GM23338 (cell line): ENCODE measurements at regions not wholly inside any gene's neighbourhood (a gene's known extent, or its start where the extent isn't known, plus 50 kb on each side); places are given as distances from the start of the nearest gene placed in this dataset.

Source experiments
- ATAC-seq: fragments of 200-7000 bp; cut with Tn5 transposase; 3 replicates; pipeline ENCODE4 v1.9.1; 2020
- DNase-seq: peaks from one replicate; pipeline ENCODE4 v3.0.0-alpha.2; 2015; ENCODE audit warnings: low spot score
- H2AFZ ChIP-seq: fragments of 200-600 bp; sonication (generic); 2 replicates; pipeline ENCODE4 v1.8.0; 2016; ENCODE audit warnings: antibody characterized with exemption, mild to moderate bottlenecking, moderate library complexity
- H3F3A ChIP-seq: fragments of 200-600 bp; sonication (generic); replicated peaks from 2 replicates; pipeline ENCODE4 v1.8.0; 2017; ENCODE audit warnings: antibody characterized with exemption, mixed run types, low read depth
- H3K27ac ChIP-seq: fragments of 200-600 bp; sonication (generic); 2 replicates; pipeline ENCODE4 v1.6.1; 2016; ENCODE audit warnings: low read depth
- H3K27me3 ChIP-seq: fragments of 200-600 bp; sonication (generic); 2 replicates; pipeline ENCODE4 v1.8.0; 2016; ENCODE audit warnings: mild to moderate bottlenecking, mixed run types, moderate library complexity; ENCODE audit not compliant: insufficient read depth
- H3K36me3 ChIP-seq: fragments of 200-600 bp; sonication (generic); 2 replicates; pipeline ENCODE4 v1.8.0; 2016; ENCODE audit warnings: mild to moderate bottlenecking; ENCODE audit not compliant: insufficient read depth
- H3K4me1 ChIP-seq: fragments of 200-600 bp; sonication (generic); 2 replicates; pipeline ENCODE4 v1.8.0; 2016; ENCODE audit warnings: mild to moderate bottlenecking, moderate library complexity; ENCODE audit not compliant: insufficient read depth
- H3K4me2 ChIP-seq: fragments of 200-600 bp; sonication (generic); 2 replicates; pipeline ENCODE4 v1.7.1; 2017; ENCODE audit warnings: mixed run types
- H3K4me3 ChIP-seq: fragments of 200-600 bp; sonication (generic); 2 replicates; pipeline ENCODE4 v1.6.1; 2016; ENCODE audit warnings: mixed run types
- H3K79me2 ChIP-seq: fragments of 200-600 bp; sonication (generic); replicated peaks from 2 replicates; pipeline ENCODE4 v1.8.0; 2017; ENCODE audit warnings: mild to moderate bottlenecking; ENCODE audit not compliant: insufficient read depth
- H3K9me2 ChIP-seq: fragments of 200-600 bp; sonication (generic); 2 replicates; pipeline ENCODE4 v1.8.0; 2017; ENCODE audit not compliant: insufficient read depth
- H4K20me1 ChIP-seq: fragments of 200-600 bp; sonication (generic); replicated peaks from 2 replicates; pipeline ENCODE4 v1.8.0; 2017; ENCODE audit warnings: mild to moderate bottlenecking; ENCODE audit not compliant: insufficient read depth
- H3K27ac Mint-ChIP-seq: 2 replicates; pipeline ENCODE4 v1.8.0; 2020; ENCODE audit warnings: inconsistent platforms, mild to moderate bottlenecking, moderate library complexity, mixed read lengths
- H3K27me3 Mint-ChIP-seq: 3 replicates; pipeline ENCODE4 v1.8.0; 2022; ENCODE audit warnings: low read depth, mild to moderate bottlenecking, moderate library complexity, mixed read lengths, inconsistent platforms; ENCODE audit not compliant: insufficient read depth, poor library complexity
- H3K36me3 Mint-ChIP-seq: 3 replicates; pipeline ENCODE4 v1.8.0; 2021; ENCODE audit warnings: low read depth, mild to moderate bottlenecking, inconsistent platforms, moderate library complexity, mixed read lengths
- H3K4me1 Mint-ChIP-seq: 3 replicates; pipeline ENCODE4 v1.8.0; 2020; ENCODE audit warnings: mild to moderate bottlenecking, inconsistent platforms, mixed read lengths
- H3K4me3 Mint-ChIP-seq: 3 replicates; pipeline ENCODE4 v1.8.0; 2021; ENCODE audit warnings: moderate library complexity, mild to moderate bottlenecking, inconsistent platforms, mixed read lengths
- H3K9me3 Mint-ChIP-seq: 3 replicates; pipeline ENCODE4 v1.8.0; 2020; ENCODE audit warnings: moderate library complexity, mild to moderate bottlenecking, inconsistent platforms, mixed read lengths
- CREB1 ChIP-seq: fragments of 250-450 bp; sonication (Bioruptor Pico); IDR thresholded peaks from 2 replicates; pipeline ENCODE4 v1.5.0; 2020; ENCODE audit warnings: low read depth, mild to moderate bottlenecking, moderate library complexity
- ETS1 ChIP-seq: IDR thresholded peaks from 2 replicates; pipeline ENCODE4 v1.6.1; 2016; ENCODE audit warnings: antibody characterized with exemption
- JUNB ChIP-seq: IDR thresholded peaks from one replicate; pipeline ENCODE4 v1.6.1; 2016; ENCODE audit warnings: antibody characterized with exemption; ENCODE audit not compliant: unreplicated experiment
- POLR2AphosphoS5 ChIP-seq: IDR thresholded peaks from 2 replicates; pipeline ENCODE4 v1.6.1; 2016; ENCODE audit warnings: antibody characterized with exemption, low read depth
- REST ChIP-seq: IDR thresholded peaks from one replicate; pipeline ENCODE4 v1.6.1; 2018; ENCODE audit warnings: antibody characterized with exemption; ENCODE audit not compliant: unreplicated experiment
- STAT1 ChIP-seq: IDR thresholded peaks from one replicate; pipeline ENCODE4 v1.6.1; 2016; ENCODE audit warnings: antibody characterized with exemption; ENCODE audit not compliant: unreplicated experiment
- ZNF462 ChIP-seq: fragments of 250-450 bp; sonication (Bioruptor Pico); IDR thresholded peaks from 2 replicates; pipeline ENCODE4 v1.5.0; 2020; ENCODE audit warnings: mild to moderate bottlenecking, moderate library complexity

GRCh38 chr2:167475791-167476190, 587.5 kb downstream of the XIRP2 start:
- Histone ChIP-seq H3K9me2 (no peaks in the 10 kb centered on the region), H2AFZ (no peak overlapping the region), H3K79me2 (peaks cover 45% of the 10 kb centered on the region), H3K4me2 (no peak overlapping the region), H4K20me1 (no peaks in the 10 kb centered on the region), H3F3A (no peaks in the 10 kb centered on the region), H3K36me3 (no peaks in the 10 kb centered on the region), H3K27ac (no peak overlapping the region), H3K4me1 (peaks cover 39% of the 10 kb centered on the region), H3K27me3 (no peaks in the 10 kb centered on the region), H3K4me3 (no peak overlapping the region)
- H3K27ac Mint-ChIP-seq, result no peak overlapping the region
- H3K36me3 Mint-ChIP-seq, result no peaks in the 10 kb centered on the region
- no peak overlapping the region for H3K4me3 Mint-ChIP-seq
- peaks cover 41% of the 10 kb centered on the region for H3K4me1 Mint-ChIP-seq
- DNase-seq (no peak), ATAC-seq (no peak)
- no peaks in the 10 kb centered on the region for H3K27me3 Mint-ChIP-seq
- TF ChIP-seq JUNB (no peak), REST (no peak), STAT1 (no peak), CREB1 (CRISPR knock-in tag) (no peak), ETS1 (no peak), POLR2AphosphoS5 (no peak)
- no peaks in the 10 kb centered on the region for H3K9me3 Mint-ChIP-seq

- peak; percentile 83 for TF ChIP-seq ZNF462 (CRISPR knock-in tag)
- no peak for TF ChIP-seq ETS1
- Histone ChIP-seq H4K20me1 (no peaks in the 10 kb centered on the region; the same call in 1 of the 2 replicates), H3K79me2 (peaks cover 39% of the 10 kb centered on the region), H3K9me2 (no peaks in the 10 kb centered on the region), H3K27me3 (no peaks in the 10 kb centered on the region), H3K4me3 (no peak overlapping the region), H3F3A (no peaks in the 10 kb centered on the region), H3K4me2 (no peak overlapping the region), H3K27ac (no peak overlapping the region), H2AFZ (no peak overlapping the region), H3K4me1 (peaks cover 16% of the 10 kb centered on the region), H3K36me3 (no peaks in the 10 kb centered on the region)
- Mint-ChIP-seq H3K4me3 (no peak overlapping the region), H3K4me1 (peaks cover 21% of the 10 kb centered on the region), H3K27ac (no peak overlapping the region), H3K27me3 (no peaks in the 10 kb centered on the region), H3K9me3 (no peaks in the 10 kb centered on the region), H3K36me3 (no peaks in the 10 kb centered on the region)
- DNase-seq (peak; percentile 36), ATAC-seq (peak; percentile 94)
These were observed 583.5 kb downstream of the XIRP2 start for GRCh38 chr2:167471734-167472133.
